ENCODE measurements at regions not wholly inside any gene's neighbourhood (a gene's known extent, or its start where the extent isn't known, plus 50 kb on each side); places are given as distances from the start of the nearest gene placed in this dataset.

- no peak for DNase-seq
Measured at GRCh38 chr1:216846339-216846738, 123.1 kb upstream of the ESRRG start.

- no peak for DNase-seq
Measured at GRCh38 chr1:216843409-216843808, 120.2 kb upstream of the ESRRG start.

- no peak for DNase-seq
Measured at GRCh38 chr1:216841165-216841564, 117.9 kb upstream of the ESRRG start.

DNA sequence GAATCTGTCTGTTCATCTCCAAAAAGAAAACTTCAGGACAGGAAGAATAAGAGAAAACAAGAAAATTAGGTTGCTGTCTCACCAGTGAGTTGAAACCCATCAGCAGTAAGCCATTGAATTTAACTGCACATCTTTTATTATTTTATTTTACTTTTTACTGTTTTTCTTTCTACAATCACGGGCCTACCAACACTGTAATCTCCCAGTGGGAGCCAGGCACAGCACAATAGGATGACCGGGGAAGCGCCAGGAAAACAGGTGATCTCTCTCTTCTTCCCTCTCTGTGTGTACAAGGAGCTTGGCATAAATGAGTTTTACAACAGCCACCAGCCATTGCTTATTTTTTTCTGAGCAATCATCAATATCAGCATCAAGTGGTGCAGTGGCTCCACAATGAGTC, 113.1 kb upstream of the ESRRG start:
- DNase-seq: no peak

- DNase-seq: no peak
Measured at GRCh38 chr1:216833509-216833908, 110.3 kb upstream of the ESRRG start.

DNA sequence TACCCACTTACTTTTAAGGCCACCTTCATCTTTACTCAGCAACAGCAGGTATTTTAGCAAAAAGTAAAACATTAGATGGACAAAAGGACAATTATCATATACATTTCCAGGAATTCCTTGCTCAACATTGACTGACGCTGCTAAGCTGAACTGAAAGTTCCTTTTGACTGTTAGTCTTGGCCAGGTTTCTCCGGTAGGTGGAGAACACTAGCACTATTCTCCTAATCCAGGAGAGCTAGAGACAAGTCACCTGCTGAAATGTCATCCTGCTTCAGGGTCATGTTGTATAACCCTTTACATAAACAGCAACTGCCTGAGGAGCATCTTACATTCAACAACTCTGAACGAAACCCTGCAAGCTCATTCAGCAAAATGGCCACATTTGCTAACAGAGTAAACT, 109.0 kb upstream of the ESRRG start:
- no peak for DNase-seq

- DNase-seq: no peak
Measured at GRCh38 chr1:216830424-216831210, 107.4 kb upstream of the ESRRG start.

DNA sequence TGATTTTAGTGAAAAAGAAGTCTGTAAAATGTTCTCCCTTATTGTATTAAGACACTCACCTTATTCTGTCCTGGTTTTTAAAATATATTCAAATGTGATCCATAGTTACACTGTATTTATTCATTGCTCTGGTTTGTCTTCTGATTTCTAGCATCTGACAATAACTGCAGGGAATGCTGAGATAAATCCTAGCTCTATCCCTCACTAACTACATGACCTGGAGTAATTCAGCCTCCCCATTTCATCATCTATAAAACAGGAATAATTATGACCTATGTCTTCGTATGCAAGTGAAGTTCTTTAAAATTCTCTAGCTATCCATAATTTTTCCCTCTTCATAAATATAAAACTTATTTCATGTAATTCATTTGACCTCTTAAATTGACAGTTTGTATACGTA, 104.0 kb upstream of the ESRRG start:
- DNase-seq: no peak

- DNase-seq: no peak
Measured at GRCh38 chr1:216826646-216827045, 103.4 kb upstream of the ESRRG start.

GRCh38 chr1:216826214-216826613, 103.0 kb upstream of the ESRRG start:
- no peak for DNase-seq

- DNase-seq: no peak
Measured at GRCh38 chr1:216825557-216825956, 102.3 kb upstream of the ESRRG start.

GRCh38 chr1:216824511-216824910, 101.3 kb upstream of the ESRRG start:
- no peak for DNase-seq

DNA sequence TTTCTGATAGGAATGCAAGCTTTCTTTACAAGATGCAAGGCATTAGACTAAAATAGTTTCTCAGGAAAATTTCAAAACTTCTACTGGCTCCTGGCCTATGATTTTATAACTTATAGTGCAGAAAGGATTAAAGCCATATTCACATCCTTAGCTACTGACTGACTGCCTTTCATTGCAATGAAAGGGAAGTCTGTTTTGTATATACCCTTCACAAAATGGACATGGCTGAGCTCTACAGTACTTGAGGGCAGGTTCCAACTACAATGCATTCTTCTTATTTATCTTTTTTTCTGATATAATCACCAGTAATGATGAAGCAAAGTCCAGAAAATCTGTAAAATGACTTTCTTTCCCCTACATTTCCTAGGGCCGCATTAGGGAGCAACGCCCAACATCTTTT, 100.5 kb upstream of the ESRRG start:
- DNase-seq: no peak

DNA sequence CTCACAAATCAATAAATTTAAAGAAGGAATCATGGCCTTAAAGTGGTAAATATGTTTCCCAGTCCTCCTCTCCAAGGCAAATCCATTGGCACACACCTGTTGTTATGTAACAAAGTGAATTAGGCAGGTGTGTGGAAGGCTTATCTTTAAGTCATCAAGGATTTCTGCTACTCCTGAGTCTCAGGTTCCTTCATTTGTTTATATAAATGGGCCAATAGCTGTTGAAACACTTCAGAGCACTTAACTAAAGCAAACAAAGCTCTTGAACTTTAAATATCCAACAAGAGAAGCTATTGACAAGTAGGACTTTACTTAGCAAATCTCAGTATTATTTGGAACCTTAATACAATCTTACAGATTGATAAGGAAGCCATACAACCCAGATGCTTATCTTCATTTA, 99.3 kb upstream of the ESRRG start:
- peak; percentile 57 to 66 for DNase-seq

- DNase-seq: no peak
Measured at GRCh38 chr1:216820345-216820744, 97.1 kb upstream of the ESRRG start.

DNA sequence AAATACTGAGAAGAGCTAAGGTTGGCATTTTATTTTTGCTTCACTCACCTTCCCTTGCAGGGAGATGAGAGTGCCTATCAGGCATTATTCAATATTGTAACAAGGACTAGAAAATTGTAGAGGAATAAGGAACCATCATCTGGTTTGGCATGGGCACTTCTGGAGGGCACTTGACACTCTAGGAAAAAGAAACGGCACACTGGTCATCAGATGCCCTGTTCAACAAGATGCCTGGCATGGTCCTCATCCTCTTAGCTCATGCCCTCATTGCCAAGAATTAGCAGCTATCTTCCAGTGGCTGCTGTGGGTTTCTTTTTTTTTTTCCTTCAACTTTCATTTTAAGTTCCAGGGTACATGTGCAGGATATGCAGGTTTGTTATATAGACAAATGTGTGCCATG, 95.1 kb upstream of the ESRRG start:
- DNase-seq: no peak

- peak; percentile 2 to 10 for DNase-seq
Measured at GRCh38 chr1:216815260-216816131, 92.3 kb upstream of the ESRRG start.

DNA sequence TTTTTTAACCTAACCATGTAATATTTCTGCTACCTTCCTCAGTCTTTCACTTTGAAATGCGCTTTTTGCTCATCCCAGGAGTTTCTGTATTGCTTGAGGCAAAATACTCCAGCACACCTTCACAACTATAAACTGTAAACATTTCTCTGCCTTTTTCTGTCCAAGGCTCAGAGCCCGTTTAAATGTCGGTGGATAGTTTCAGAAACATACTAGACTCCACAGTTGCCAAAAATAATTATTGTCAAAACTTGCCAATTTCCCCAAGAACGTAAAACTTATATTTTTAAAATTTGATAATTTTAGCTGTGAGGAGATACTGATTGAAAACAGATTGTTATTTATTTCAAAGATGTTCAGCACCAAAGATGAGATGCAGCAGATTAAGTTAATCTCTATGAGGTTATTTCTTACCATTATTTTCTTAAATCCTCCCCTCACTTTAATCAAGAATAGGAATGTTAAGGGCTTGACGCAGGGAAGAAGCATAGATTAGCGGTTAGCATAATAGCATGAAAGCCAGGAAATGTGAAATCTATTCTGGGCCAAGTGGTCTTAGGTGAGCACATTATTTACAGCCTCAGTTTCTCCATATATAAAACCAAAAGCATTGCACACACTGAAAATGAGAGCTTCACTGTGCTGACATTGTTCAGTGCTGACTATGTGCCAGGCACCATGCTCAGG, 91.5 kb upstream of the ESRRG start:
- no peak for DNase-seq

DNA sequence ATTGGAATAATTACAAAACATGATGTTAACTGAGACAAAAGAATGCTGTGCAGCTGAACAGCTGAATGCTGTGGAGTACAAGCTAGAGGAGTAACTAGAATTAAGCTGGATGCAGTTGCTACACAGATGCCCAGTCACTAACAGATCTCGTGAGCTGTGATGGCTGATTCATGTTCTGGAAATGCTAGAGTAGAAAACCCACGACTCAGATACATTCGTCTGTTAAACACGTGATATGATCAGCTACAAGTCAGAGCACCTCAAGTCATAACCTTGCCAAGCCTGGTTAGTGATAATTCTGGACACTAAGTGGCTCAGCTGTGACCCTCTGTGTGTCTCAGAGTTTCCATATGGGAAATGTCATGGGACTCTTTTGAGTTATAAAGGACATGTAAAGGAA, 89.7 kb upstream of the ESRRG start:
- no peak for DNase-seq

GRCh38 chr1:216809649-216810048, 86.4 kb upstream of the ESRRG start:
- DNase-seq: no peak

GRCh38 chr1:216807696-216808095, 84.5 kb upstream of the ESRRG start:
- no peak for DNase-seq

DNA sequence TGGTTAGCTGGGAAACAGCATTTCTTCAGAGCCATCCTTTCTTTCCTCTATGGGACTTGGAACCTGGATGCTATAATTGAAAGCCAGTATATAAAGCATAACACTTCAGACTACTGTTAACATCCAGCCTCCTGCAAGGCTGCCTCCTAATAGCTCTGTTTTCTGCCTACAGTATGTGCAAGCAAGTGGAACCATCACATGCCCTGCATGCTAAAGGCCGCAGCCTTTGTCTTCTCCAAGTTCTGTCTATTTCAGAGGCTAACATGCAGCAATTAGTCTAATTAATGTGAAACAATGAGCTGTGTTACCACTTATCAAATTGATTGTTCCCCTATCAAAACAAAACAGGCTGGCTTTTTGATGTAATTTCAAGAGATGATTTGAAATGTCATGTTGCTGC, 82.7 kb upstream of the ESRRG start:
- DNase-seq: no peak

- no peak for DNase-seq
Measured at GRCh38 chr1:216805233-216805632, 82.0 kb upstream of the ESRRG start.

GRCh38 chr1:216804111-216804510, 80.9 kb upstream of the ESRRG start:
- no peak for DNase-seq
